IMR-90 (cell line): ENCODE measurements at regions not wholly inside any gene's neighbourhood (a gene's known extent, or its start where the extent isn't known, plus 50 kb on each side); places are given as distances from the start of the nearest gene placed in this dataset.

Source experiments
- ATAC-seq: fragments of 200-7000 bp; cut with Tn5 transposase; 2 replicates; pipeline ENCODE4 v1.9.1; 2020; ENCODE audit warnings: low read depth, mild to moderate bottlenecking, moderate library complexity
- BruUV-seq: library from RNA; stranded (reverse); fragments of 400-500 nt; replicated peaks from 2 replicates; lab custom pipeline; 2021; lab: Mats Ljungman, UMichigan
- CTCF ChIA-PET: fragments of 300-600 bp; formaldehyde crosslinking; extraction: SDS; loops from one replicate; lab custom pipeline; 2021; ENCODE audit warnings: antibody characterized with exemption; lab: Yijun Ruan, JAX
- POLR2A ChIA-PET: fragments of 300-600 bp; sonication (Branson Sonifier 250); formaldehyde crosslinking; loops from one replicate; lab custom pipeline; 2022; ENCODE audit warnings: antibody characterized with exemption; ENCODE audit not compliant: unreplicated experiment; lab: Charles Lee
- DNase-seq: peaks from one replicate; pipeline ENCODE4 v3.0.0; 2013
- H2AFZ ChIP-seq: replicated peaks from 2 replicates; pipeline ENCODE3; 2013; ENCODE audit warnings: low read length, mild to moderate bottlenecking; ENCODE audit not compliant: poor library complexity
- H2AK5ac ChIP-seq: 2 replicates; pipeline ENCODE4 v1.6.1; 2013; ENCODE audit warnings: low read depth, low read length, inconsistent platforms
- H2AK9ac ChIP-seq: replicated peaks from 2 replicates; pipeline ENCODE3; 2013; ENCODE audit warnings: mild to moderate bottlenecking, low read depth, low read length, moderate library complexity; ENCODE audit not compliant: poor library complexity
- H2BK120ac ChIP-seq: 2 replicates; pipeline ENCODE4 v1.6.1; 2013; ENCODE audit warnings: low read depth, low read length, inconsistent platforms
- H2BK15ac ChIP-seq: 3 replicates; pipeline ENCODE4 v1.6.1; 2013; ENCODE audit warnings: low read depth, low read length, inconsistent platforms
- H2BK20ac ChIP-seq: 2 replicates; pipeline ENCODE4 v1.6.1; 2013; ENCODE audit warnings: low read depth, mild to moderate bottlenecking, inconsistent platforms, low read length, moderate library complexity
- H2BK5ac ChIP-seq: 2 replicates; pipeline ENCODE4 v1.6.1; 2013; ENCODE audit warnings: mild to moderate bottlenecking, low read depth, low read length, inconsistent platforms; ENCODE audit not compliant: poor library complexity, severe bottlenecking
- H3K14ac ChIP-seq: replicated peaks from 2 replicates; pipeline ENCODE4 v1.6.1; 2013; ENCODE audit warnings: low read depth, low read length, inconsistent platforms
- H3K18ac ChIP-seq: 2 replicates; pipeline ENCODE4 v1.6.1; 2013; ENCODE audit warnings: low read depth, low read length, control low read depth
- H3K23ac ChIP-seq: 2 replicates; pipeline ENCODE4 v1.6.1; 2013; ENCODE audit warnings: low read depth, low read length, inconsistent platforms
- H3K27ac ChIP-seq: 2 replicates; pipeline ENCODE4 v1.5.1; 2013; ENCODE audit warnings: mild to moderate bottlenecking, control low read depth, low read length; ENCODE audit not compliant: insufficient read depth
- H3K27me3 ChIP-seq: 2 replicates; pipeline ENCODE4 v1.6.1; 2013; ENCODE audit warnings: low read length; ENCODE audit not compliant: control insufficient read depth, insufficient read depth
- H3K36me3 ChIP-seq: 2 replicates; pipeline ENCODE4 v1.6.1; 2013; ENCODE audit warnings: low read length, mixed read lengths; ENCODE audit not compliant: control insufficient read depth, insufficient read depth
- H3K4ac ChIP-seq: 2 replicates; pipeline ENCODE4 v1.6.1; 2013; ENCODE audit warnings: low read depth, low read length, inconsistent platforms
- H3K4me1 ChIP-seq: 2 replicates; pipeline ENCODE4 v1.6.1; 2013; ENCODE audit warnings: low read length, mixed read lengths; ENCODE audit not compliant: control insufficient read depth, insufficient read depth
- H3K4me2 ChIP-seq: 2 replicates; pipeline ENCODE4 v1.6.1; 2013; ENCODE audit warnings: low read depth, mild to moderate bottlenecking, control low read depth, low read length, moderate library complexity
- H3K4me3 ChIP-seq: 2 replicates; pipeline ENCODE4 v1.5.1; 2013; ENCODE audit warnings: low read depth, mild to moderate bottlenecking, control low read depth, low read length, moderate library complexity; ENCODE audit not compliant: insufficient read depth
- H3K56ac ChIP-seq: 2 replicates; pipeline ENCODE4 v1.6.1; 2013; ENCODE audit warnings: low read length, inconsistent platforms; ENCODE audit not compliant: insufficient read depth; ENCODE audit errors: extremely low read depth
- H3K79me1 ChIP-seq, 2 experiments: 2 replicates each; pipeline ENCODE4 v1.6.1; 2013; ENCODE audit warnings: low read length in 2 of 2, inconsistent platforms in 1 of 2, low read depth in 1 of 2
- H3K9ac ChIP-seq: 2 replicates; pipeline ENCODE4 v1.6.1; 2013; ENCODE audit warnings: low read depth, low read length, control low read depth
- H3K9me1 ChIP-seq: 2 replicates; pipeline ENCODE4 v1.6.1; 2013; ENCODE audit warnings: low read length, inconsistent platforms; ENCODE audit not compliant: insufficient read depth
- H3K9me3 ChIP-seq: 2 replicates; pipeline ENCODE4 v1.6.1; 2013; ENCODE audit warnings: low read length; ENCODE audit not compliant: control insufficient read depth, insufficient read depth
- H4K20me1 ChIP-seq: 2 replicates; pipeline ENCODE4 v1.6.1; 2013; ENCODE audit warnings: low read length, inconsistent platforms; ENCODE audit not compliant: insufficient read depth
- H4K5ac ChIP-seq: 2 replicates; pipeline ENCODE4 v1.6.1; 2013; ENCODE audit warnings: mild to moderate bottlenecking, low read depth, low read length, control low read depth
- H4K8ac ChIP-seq, 2 experiments: 2 replicates each; pipeline ENCODE4 v1.6.1; 2013; ENCODE audit warnings: low read depth in 2 of 2, low read length in 2 of 2, control low read depth in 1 of 2, inconsistent platforms in 1 of 2
- H4K91ac ChIP-seq: 2 replicates; pipeline ENCODE4 v1.6.1; 2013; ENCODE audit warnings: low read depth, low read length, inconsistent platforms; ENCODE audit not compliant: insufficient read depth
- BHLHE40 ChIP-seq: fragments of 150-350 bp; IDR thresholded peaks from 2 replicates; pipeline ENCODE4 v1.6.1; 2016; ENCODE audit warnings: mild to moderate bottlenecking, low read depth, low read length
- CEBPB ChIP-seq: IDR thresholded peaks from 2 replicates; pipeline ENCODE4 v1.6.1; 2012; ENCODE audit warnings: low read depth, low read length, improper control_type of control experiment
- CHD1 ChIP-seq: IDR thresholded peaks from 2 replicates; pipeline ENCODE4 v1.6.1; 2012; ENCODE audit warnings: low read depth, low read length, improper control_type of control experiment
- FOS ChIP-seq: fragments of 150-350 bp; IDR thresholded peaks from 2 replicates; pipeline ENCODE4 v1.6.1; 2016; ENCODE audit warnings: low read depth, low read length
- MXI1 ChIP-seq: IDR thresholded peaks from 2 replicates; pipeline ENCODE4 v1.6.1; 2012; ENCODE audit warnings: low read depth, mild to moderate bottlenecking, low read length, moderate library complexity, borderline replicate concordance
- NFE2L2 ChIP-seq: fragments of 150-350 bp; IDR thresholded peaks from 2 replicates; pipeline ENCODE4 v1.6.1; 2016; ENCODE audit warnings: low read depth, mild to moderate bottlenecking, low read length
- POLR2A ChIP-seq: IDR thresholded peaks from 2 replicates; pipeline ENCODE4 v1.6.1; 2012; ENCODE audit warnings: mild to moderate bottlenecking, low read depth, low read length
- SMC3 ChIP-seq: fragments of 150-350 bp; IDR thresholded peaks from 2 replicates; pipeline ENCODE4 v1.6.1; 2016; ENCODE audit warnings: low read depth, mild to moderate bottlenecking, antibody characterized with exemption, low read length, moderate library complexity
- WGBS, 2 experiments: methylation state at CpG; one replicate each; pipeline versions ENCODE4 v1.1.5 to v1.1.7; 2013; ENCODE audit warnings: missing lambda C conversion rate in 2 of 2; ENCODE audit not compliant: insufficient read length in 1 of 2; ENCODE audit errors: extremely low coverage in 2 of 2; 5-methylcytosine and 5-hydroxymethylcytosine counted together
- dilution Hi-C: fragments of 300-500 bp; cut with HindIII; formaldehyde crosslinking; loops from one replicate; pipeline ENCODE4 v1.14.3; 2018; ENCODE audit warnings: low sequenced_read_pairs; ENCODE audit not compliant: unreplicated experiment
- in situ Hi-C: fragments of 300-500 bp; cut with MboI; formaldehyde crosslinking; loops from 3 replicates; pipeline ENCODE4 v1.14.3; 2019; ENCODE audit warnings: low sequenced_read_pairs, inconsistent platforms, mixed read lengths
- intact Hi-C: fragments of 100-400 bp; cut with micrococcal nuclease; formaldehyde crosslinking; loops from 2 replicates; pipeline ENCODE4 v1.10.0; 2022
- TF ChIP-seq, protein P1 (sequence below): fragments of 150-350 bp; IDR thresholded peaks from 2 replicates; pipeline ENCODE4 v1.6.1; 2016; ENCODE audit warnings: low read depth, mild to moderate bottlenecking, low read length, moderate library complexity, borderline replicate concordance

DNA sequence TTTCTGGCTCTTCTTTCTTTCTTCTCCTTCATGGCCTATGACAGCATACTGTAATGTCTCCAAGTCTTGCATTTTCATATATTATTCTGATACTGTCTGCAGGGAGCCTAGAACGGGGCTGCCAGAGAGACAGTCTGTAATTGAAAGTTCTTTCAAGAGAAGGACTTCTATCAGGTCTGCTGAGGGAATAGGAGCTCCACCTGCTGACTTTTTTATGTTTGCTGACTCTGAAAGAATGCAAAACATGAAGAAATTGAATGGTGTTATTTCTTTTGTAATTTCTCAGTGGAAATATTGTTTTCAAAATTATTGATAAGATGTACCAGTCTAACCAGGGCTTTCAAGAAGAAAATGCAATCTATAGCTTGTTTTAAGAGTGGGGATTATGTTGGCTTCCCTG, 121.9 kb upstream of the RFX3 start:
- dilution Hi-C loops, result no loop called here
- Histone ChIP-seq H3K4ac (no peak overlapping the region), H3K9me1 (no peaks in the 10 kb centered on the region), H3K56ac (no peak overlapping the region), H2BK15ac (no peak overlapping the region), H3K4me2 (no peak overlapping the region), H3K36me3 (no peaks in the 10 kb centered on the region), H4K20me1 (no peaks in the 10 kb centered on the region), H4K91ac (no peak overlapping the region), H4K5ac (no peak overlapping the region), H2BK5ac (no peak overlapping the region), H2BK120ac (no peak overlapping the region), H3K79me1 (no peaks in the 10 kb centered on the region), H2BK20ac (no peak overlapping the region), H2AK9ac (no peak overlapping the region), H3K9ac (no peak overlapping the region), H3K9me3 (no peaks in the 10 kb centered on the region), H3K4me3 (no peak overlapping the region), H3K4me1 (no peaks in the 10 kb centered on the region), H3K23ac (no peak overlapping the region), H3K27ac (no peak overlapping the region), H2AFZ (no peak overlapping the region), H3K27me3 (peaks cover 2% of the 10 kb centered on the region; the same call in 1 of the 2 replicates), H3K18ac (no peak overlapping the region), H3K14ac (no peak overlapping the region), H4K8ac (no peak overlapping the region), H2AK5ac (no peak overlapping the region)
- ATAC-seq, result no peak
- no peak for DNase-seq
- BruUV-seq, result no TSS peak
- TF ChIP-seq MXI1 (no peak), CHD1 (no peak), SMC3 (no peak), CEBPB (no peak), POLR2A (no peak), BHLHE40 (no peak), NFE2L2 (no peak), FOS (no peak)
- TF ChIP-seq, protein P1, sequence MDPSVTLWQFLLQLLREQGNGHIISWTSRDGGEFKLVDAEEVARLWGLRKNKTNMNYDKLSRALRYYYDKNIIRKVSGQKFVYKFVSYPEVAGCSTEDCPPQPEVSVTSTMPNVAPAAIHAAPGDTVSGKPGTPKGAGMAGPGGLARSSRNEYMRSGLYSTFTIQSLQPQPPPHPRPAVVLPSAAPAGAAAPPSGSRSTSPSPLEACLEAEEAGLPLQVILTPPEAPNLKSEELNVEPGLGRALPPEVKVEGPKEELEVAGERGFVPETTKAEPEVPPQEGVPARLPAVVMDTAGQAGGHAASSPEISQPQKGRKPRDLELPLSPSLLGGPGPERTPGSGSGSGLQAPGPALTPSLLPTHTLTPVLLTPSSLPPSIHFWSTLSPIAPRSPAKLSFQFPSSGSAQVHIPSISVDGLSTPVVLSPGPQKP, result no peak
- intact Hi-C loops, result no loop called here
- ChIA-PET CTCF (no interaction called here), POLR2A (no interaction called here)
- in situ Hi-C loops, result no loop called here
- WGBS, 2 experiments, result no CpG with 5 or more reads among the region's 1 CpG
